DOHH2 (cell line): ENCODE measurements at regions not wholly inside any gene's neighbourhood (a gene's known extent, or its start where the extent isn't known, plus 50 kb on each side); places are given as distances from the start of the nearest gene placed in this dataset.

Source experiments
- H3F3A ChIP-seq: fragments of 200-600 bp; sonication (generic), shearing (Covaris generic); 2 replicates; pipeline ENCODE4 v1.6.0; 2016; ENCODE audit warnings: antibody characterized with exemption, mild to moderate bottlenecking; ENCODE audit not compliant: control insufficient read depth, insufficient read depth
- H3K27ac ChIP-seq: fragments of 200-600 bp; sonication (generic); 2 replicates; pipeline ENCODE4 v1.5.1; 2014; ENCODE audit warnings: low read depth, mild to moderate bottlenecking, low read length, moderate library complexity
- H3K27me3 ChIP-seq: fragments of 200-600 bp; sonication (generic); 2 replicates; pipeline ENCODE4 v1.6.1; 2014; ENCODE audit warnings: mild to moderate bottlenecking, low read length, mixed read lengths; ENCODE audit not compliant: control insufficient read depth
- H3K36me3 ChIP-seq: fragments of 200-600 bp; sonication (generic); 2 replicates; pipeline ENCODE4 v1.6.1; 2014; ENCODE audit warnings: mild to moderate bottlenecking, low read length, moderate library complexity, mixed read lengths; ENCODE audit not compliant: control insufficient read depth
- H3K4me1 ChIP-seq: fragments of 200-600 bp; sonication (generic); 2 replicates; pipeline ENCODE4 v1.6.1; 2014; ENCODE audit warnings: mild to moderate bottlenecking, low read length, mixed read lengths; ENCODE audit not compliant: control insufficient read depth
- H3K4me2 ChIP-seq: fragments of 200-600 bp; sonication (generic); 2 replicates; pipeline ENCODE4 v1.6.0; 2014; ENCODE audit warnings: mild to moderate bottlenecking, low read length, moderate library complexity
- H3K4me3 ChIP-seq: fragments of 200-600 bp; sonication (generic); 2 replicates; pipeline ENCODE4 v1.5.1; 2014; ENCODE audit warnings: mild to moderate bottlenecking, low read length, mixed read lengths
- H3K79me2 ChIP-seq: fragments of 200-600 bp; sonication (generic); 2 replicates; pipeline ENCODE4 v1.6.1; 2014; ENCODE audit warnings: mild to moderate bottlenecking, low read length, mixed read lengths; ENCODE audit not compliant: control insufficient read depth
- H3K9me2 ChIP-seq: fragments of 200-600 bp; sonication (generic); replicated peaks from 2 replicates; pipeline ENCODE4 v1.6.1; 2014; ENCODE audit warnings: mild to moderate bottlenecking, low read length, mixed read lengths; ENCODE audit not compliant: control insufficient read depth
- H3K9me3 ChIP-seq: fragments of 200-600 bp; sonication (generic); 2 replicates; pipeline ENCODE4 v1.6.1; 2014; ENCODE audit warnings: antibody characterized with exemption, low read length, mixed read lengths; ENCODE audit not compliant: control insufficient read depth, insufficient read depth
- H4K20me1 ChIP-seq: fragments of 200-600 bp; sonication (generic); 2 replicates; pipeline ENCODE4 v1.6.0; 2014; ENCODE audit warnings: low read depth, mild to moderate bottlenecking, antibody characterized with exemption, low read length, moderate library complexity; ENCODE audit not compliant: control insufficient read depth, insufficient read depth
- EZH2phosphoT487 ChIP-seq: fragments of 200-600 bp; sonication (generic); IDR thresholded peaks from 2 replicates; pipeline ENCODE4 v1.6.1; 2017; ENCODE audit warnings: borderline replicate concordance, mild to moderate bottlenecking, antibody characterized with exemption, low read length, moderate library complexity, mixed read lengths
- TF ChIP-seq, protein P1 (sequence below): fragments of 200-600 bp; sonication (generic); IDR thresholded peaks from one replicate; pipeline ENCODE4 v1.5.1; 2014; ENCODE audit warnings: antibody characterized with exemption, mild to moderate bottlenecking, low read depth, low read length; ENCODE audit not compliant: poor library complexity, severe bottlenecking

DNA sequence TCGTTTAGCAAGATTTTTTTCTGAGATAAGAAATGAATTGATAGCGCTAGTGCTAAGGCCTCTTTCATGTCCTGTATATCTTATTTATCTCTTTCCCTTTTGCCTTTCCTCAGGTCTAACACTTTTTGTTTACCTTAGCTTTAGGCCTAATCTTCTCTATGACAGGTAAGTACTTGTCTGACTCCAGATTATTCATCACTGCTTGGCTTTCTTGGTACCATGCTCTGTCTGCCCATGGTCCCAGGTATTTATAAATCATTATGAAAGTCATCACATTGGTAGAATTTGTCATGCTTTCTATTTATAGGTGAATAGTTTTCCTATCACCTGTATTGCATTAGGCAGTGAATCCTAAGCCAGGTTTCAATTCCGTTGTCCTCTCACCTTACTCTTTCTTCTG is 99.5 kb upstream of the CTSO start:
- Histone ChIP-seq H3K27ac (no peak overlapping the region), H3K27me3 (no peaks in the 10 kb centered on the region), H3K36me3 (no peaks in the 10 kb centered on the region), H3F3A (no peaks in the 10 kb centered on the region), H3K79me2 (no peaks in the 10 kb centered on the region), H3K9me2 (no peaks in the 10 kb centered on the region), H3K4me1 (no peaks in the 10 kb centered on the region), H3K9me3 (no peaks in the 10 kb centered on the region), H3K4me2 (no peak overlapping the region), H3K4me3 (no peak overlapping the region), H4K20me1 (no peaks in the 10 kb centered on the region)
- TF ChIP-seq, protein P1, sequence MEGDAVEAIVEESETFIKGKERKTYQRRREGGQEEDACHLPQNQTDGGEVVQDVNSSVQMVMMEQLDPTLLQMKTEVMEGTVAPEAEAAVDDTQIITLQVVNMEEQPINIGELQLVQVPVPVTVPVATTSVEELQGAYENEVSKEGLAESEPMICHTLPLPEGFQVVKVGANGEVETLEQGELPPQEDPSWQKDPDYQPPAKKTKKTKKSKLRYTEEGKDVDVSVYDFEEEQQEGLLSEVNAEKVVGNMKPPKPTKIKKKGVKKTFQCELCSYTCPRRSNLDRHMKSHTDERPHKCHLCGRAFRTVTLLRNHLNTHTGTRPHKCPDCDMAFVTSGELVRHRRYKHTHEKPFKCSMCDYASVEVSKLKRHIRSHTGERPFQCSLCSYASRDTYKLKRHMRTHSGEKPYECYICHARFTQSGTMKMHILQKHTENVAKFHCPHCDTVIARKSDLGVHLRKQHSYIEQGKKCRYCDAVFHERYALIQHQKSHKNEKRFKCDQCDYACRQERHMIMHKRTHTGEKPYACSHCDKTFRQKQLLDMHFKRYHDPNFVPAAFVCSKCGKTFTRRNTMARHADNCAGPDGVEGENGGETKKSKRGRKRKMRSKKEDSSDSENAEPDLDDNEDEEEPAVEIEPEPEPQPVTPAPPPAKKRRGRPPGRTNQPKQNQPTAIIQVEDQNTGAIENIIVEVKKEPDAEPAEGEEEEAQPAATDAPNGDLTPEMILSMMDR = no peak
- no peak for TF ChIP-seq EZH2phosphoT487

DNA sequence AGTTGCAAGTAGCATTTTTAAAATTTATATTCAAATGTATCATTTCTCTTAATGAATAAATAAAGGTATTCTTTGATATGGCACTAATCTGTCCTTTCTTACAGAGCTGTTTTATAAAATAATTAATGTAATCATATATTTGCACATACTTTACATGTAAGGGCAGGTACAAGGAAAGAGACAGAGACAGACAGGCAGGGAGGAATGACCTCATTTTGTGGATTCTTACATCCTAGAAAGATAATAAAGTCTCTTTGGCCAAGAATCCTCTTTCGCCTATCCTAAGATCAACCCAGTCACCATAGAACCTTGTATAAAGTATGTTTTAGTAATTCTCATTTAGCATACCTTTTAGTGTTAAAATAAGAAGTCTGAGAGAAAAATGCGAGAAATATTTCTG is 98.5 kb upstream of the CTSO start:
- Histone ChIP-seq H4K20me1 (no peaks in the 10 kb centered on the region), H3K4me1 (no peaks in the 10 kb centered on the region), H3F3A (no peaks in the 10 kb centered on the region), H3K4me2 (no peak overlapping the region), H3K9me2 (no peaks in the 10 kb centered on the region), H3K4me3 (no peak overlapping the region), H3K36me3 (no peaks in the 10 kb centered on the region), H3K79me2 (no peaks in the 10 kb centered on the region), H3K27ac (no peak overlapping the region), H3K9me3 (no peaks in the 10 kb centered on the region), H3K27me3 (no peaks in the 10 kb centered on the region)
- TF ChIP-seq EZH2phosphoT487 = no peak
- TF ChIP-seq, protein P1 = no peak

DNA sequence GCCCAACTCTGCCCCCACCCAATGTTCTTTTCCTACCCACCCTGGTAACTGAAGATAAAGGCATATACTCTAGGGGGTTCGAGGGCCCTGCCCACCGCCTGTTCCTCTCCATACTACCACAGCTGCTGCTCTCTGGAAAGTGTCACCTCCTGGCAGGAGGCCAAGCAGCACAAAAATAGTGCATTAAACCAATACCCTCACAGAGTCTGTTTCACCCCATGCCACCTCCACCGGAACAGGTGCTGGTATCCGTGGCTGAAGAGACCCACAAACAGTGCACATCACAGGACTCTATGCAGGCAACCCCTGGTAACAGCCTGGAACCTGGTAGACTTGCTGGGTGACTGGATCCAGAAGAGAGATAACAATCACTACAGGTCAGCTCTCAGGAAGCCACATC is 85.1 kb upstream of the CTSO start:
- no peaks in the 10 kb centered on the region for H3K9me3 ChIP-seq
- H3K27ac ChIP-seq = no peak overlapping the region

More for the DNA sequence above, 85.1 kb upstream of the CTSO start:
- H3K4me1 ChIP-seq = no peaks in the 10 kb centered on the region
- TF ChIP-seq, protein P1 = no peak
- no peak for TF ChIP-seq EZH2phosphoT487
- H3K27me3 ChIP-seq = no peaks in the 10 kb centered on the region
- H3K4me3 ChIP-seq = no peak overlapping the region
- H4K20me1 ChIP-seq = no peaks in the 10 kb centered on the region
- H3F3A ChIP-seq = no peaks in the 10 kb centered on the region
- no peak overlapping the region for H3K4me2 ChIP-seq
- no peaks in the 10 kb centered on the region for H3K36me3 ChIP-seq
- H3K79me2 ChIP-seq = no peaks in the 10 kb centered on the region
- H3K9me2 ChIP-seq = no peaks in the 10 kb centered on the region
